Skeletal muscle satellite cell (primary cell): ENCODE measurements at regions not wholly inside any gene's neighbourhood (a gene's known extent, or its start where the extent isn't known, plus 50 kb on each side); places are given as distances from the start of the nearest gene placed in this dataset.

Experiments
- H3K27me3 ChIP-seq: 2 replicates; pipeline ENCODE4 v1.7.0; 2013; ENCODE audit warnings: low read length; ENCODE audit not compliant: control insufficient read depth, insufficient read depth
- H3K36me3 ChIP-seq: 2 replicates; pipeline ENCODE4 v1.7.0; 2013; ENCODE audit warnings: mild to moderate bottlenecking, control low read depth, low read length; ENCODE audit not compliant: insufficient read depth
- H3K4me1 ChIP-seq: 2 replicates; pipeline ENCODE4 v1.7.0; 2013; ENCODE audit warnings: low read length; ENCODE audit not compliant: control insufficient read depth, insufficient read depth
- H3K4me2 ChIP-seq: 2 replicates; pipeline ENCODE4 v1.7.0; 2013; ENCODE audit warnings: mild to moderate bottlenecking, low read length
- H3K4me3 ChIP-seq: 2 replicates; pipeline ENCODE4 v1.7.0; 2013; ENCODE audit warnings: low read length
- H3K9ac ChIP-seq: 2 replicates; pipeline ENCODE4 v1.7.0; 2013; ENCODE audit warnings: mild to moderate bottlenecking, low read depth, low read length, moderate library complexity
- H3K9me3 ChIP-seq: replicated peaks from 2 replicates; pipeline ENCODE4 v1.7.0; 2013; ENCODE audit warnings: mild to moderate bottlenecking, control low read depth, low read length

DNA sequence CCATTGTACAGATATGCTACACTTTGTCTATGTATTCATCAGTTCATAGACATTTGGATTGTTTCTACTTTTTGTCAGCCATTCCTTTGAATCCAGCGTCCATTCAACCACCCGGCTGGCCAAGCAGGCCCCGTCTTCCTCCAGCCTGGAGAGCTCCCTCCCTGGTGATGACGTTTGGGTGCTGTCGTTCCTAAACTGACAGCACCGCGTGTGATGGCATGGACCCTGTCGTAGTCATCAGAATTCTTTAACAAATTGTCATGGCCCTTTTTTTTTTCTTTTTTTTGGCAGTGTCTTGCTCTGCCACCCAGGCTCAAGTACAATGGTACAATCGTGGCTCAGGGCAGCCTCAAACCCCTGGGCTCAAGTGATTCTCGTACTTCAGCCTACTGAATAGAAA lies 138.6 kb upstream of the ERRFI1 start:
- H3K9ac ChIP-seq, result no peak overlapping the region
- no peaks in the 10 kb centered on the region for H3K9me3 ChIP-seq
- H3K27me3 ChIP-seq, result no peaks in the 10 kb centered on the region
- H3K36me3 ChIP-seq, result no peaks in the 10 kb centered on the region
- peaks cover 17% of the 10 kb centered on the region for H3K4me1 ChIP-seq
- no peak overlapping the region for H3K4me2 ChIP-seq
- no peak overlapping the region for H3K4me3 ChIP-seq

GRCh38 chr1:8163039-8163438 lies 136.9 kb upstream of the ERRFI1 start:
- H3K27me3 ChIP-seq, result no peaks in the 10 kb centered on the region

GRCh38 chr1:8162168-8162567 lies 136.1 kb upstream of the ERRFI1 start:
- no peaks in the 10 kb centered on the region for H3K36me3 ChIP-seq
- peaks cover 8% of the 10 kb centered on the region for H3K4me1 ChIP-seq
- no peaks in the 10 kb centered on the region for H3K27me3 ChIP-seq
- H3K4me2 ChIP-seq, result no peak overlapping the region
- H3K4me3 ChIP-seq, result no peak overlapping the region
- H3K9ac ChIP-seq, result no peak overlapping the region
- H3K9me3 ChIP-seq, result no peaks in the 10 kb centered on the region

More at GRCh38 chr1:8163039-8163438, 136.9 kb upstream of the ERRFI1 start:
- Histone ChIP-seq H3K9me3 (no peaks in the 10 kb centered on the region), H3K4me2 (no peak overlapping the region), H3K4me1 (peaks cover 8% of the 10 kb centered on the region), H3K4me3 (no peak overlapping the region), H3K9ac (no peak overlapping the region), H3K36me3 (no peaks in the 10 kb centered on the region)

- no peak overlapping the region for H3K4me3 ChIP-seq
- no peaks in the 10 kb centered on the region for H3K36me3 ChIP-seq
- H3K4me1 ChIP-seq, result peaks cover 8% of the 10 kb centered on the region
- no peaks in the 10 kb centered on the region for H3K27me3 ChIP-seq
- no peak overlapping the region for H3K9ac ChIP-seq
- no peaks in the 10 kb centered on the region for H3K9me3 ChIP-seq
- H3K4me2 ChIP-seq, result no peak overlapping the region
Measured at GRCh38 chr1:8161546-8162105, 135.5 kb upstream of the ERRFI1 start.

DNA sequence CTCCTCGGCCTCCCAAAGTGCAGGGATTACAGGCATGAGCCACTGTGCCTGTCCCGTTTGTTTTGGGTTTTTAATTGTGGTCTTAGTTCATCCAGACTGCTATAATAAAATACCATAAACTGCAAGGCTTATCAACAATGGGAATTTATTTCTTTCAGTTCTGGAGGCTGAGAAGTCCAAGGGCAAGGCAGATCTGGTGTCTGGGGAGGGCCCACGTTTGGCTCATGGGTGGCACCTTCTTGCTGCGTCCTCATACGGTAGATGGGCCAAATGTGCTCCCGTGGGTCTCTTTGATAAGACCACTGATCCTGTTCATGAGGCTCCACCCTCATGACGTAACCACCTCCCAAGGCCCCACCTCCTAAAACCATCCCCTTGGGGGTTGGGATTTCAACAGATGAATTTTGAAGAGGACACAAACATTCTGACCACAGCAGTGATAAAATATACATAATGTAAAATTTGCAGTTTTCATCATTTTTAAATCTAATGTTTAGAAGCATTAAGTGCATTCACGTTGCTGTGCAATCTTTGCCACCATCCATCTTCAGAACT lies 133.4 kb upstream of the ERRFI1 start:
- Histone ChIP-seq H3K9me3 (no peaks in the 10 kb centered on the region), H3K4me1 (peaks cover 11% of the 10 kb centered on the region), H3K9ac (no peak overlapping the region)

GRCh38 chr1:8158995-8159394 lies 132.9 kb upstream of the ERRFI1 start:
- Histone ChIP-seq H3K9ac (no peak overlapping the region), H3K4me1 (peaks cover 8% of the 10 kb centered on the region), H3K4me3 (no peak overlapping the region), H3K4me2 (no peak overlapping the region), H3K36me3 (no peaks in the 10 kb centered on the region), H3K9me3 (no peaks in the 10 kb centered on the region), H3K27me3 (no peaks in the 10 kb centered on the region)

More for the DNA sequence above, 133.4 kb upstream of the ERRFI1 start:
- H3K4me2 ChIP-seq, result no peak overlapping the region
- H3K36me3 ChIP-seq, result no peaks in the 10 kb centered on the region
- H3K27me3 ChIP-seq, result no peaks in the 10 kb centered on the region
- no peak overlapping the region for H3K4me3 ChIP-seq

- H3K9me3 ChIP-seq, result no peaks in the 10 kb centered on the region
- peaks cover 8% of the 10 kb centered on the region for H3K4me1 ChIP-seq
- no peak overlapping the region for H3K4me2 ChIP-seq
- H3K27me3 ChIP-seq, result no peaks in the 10 kb centered on the region
- no peak overlapping the region for H3K4me3 ChIP-seq
- no peaks in the 10 kb centered on the region for H3K36me3 ChIP-seq
- H3K9ac ChIP-seq, result no peak overlapping the region
Measured at GRCh38 chr1:8157765-8158164, 131.7 kb upstream of the ERRFI1 start.

DNA sequence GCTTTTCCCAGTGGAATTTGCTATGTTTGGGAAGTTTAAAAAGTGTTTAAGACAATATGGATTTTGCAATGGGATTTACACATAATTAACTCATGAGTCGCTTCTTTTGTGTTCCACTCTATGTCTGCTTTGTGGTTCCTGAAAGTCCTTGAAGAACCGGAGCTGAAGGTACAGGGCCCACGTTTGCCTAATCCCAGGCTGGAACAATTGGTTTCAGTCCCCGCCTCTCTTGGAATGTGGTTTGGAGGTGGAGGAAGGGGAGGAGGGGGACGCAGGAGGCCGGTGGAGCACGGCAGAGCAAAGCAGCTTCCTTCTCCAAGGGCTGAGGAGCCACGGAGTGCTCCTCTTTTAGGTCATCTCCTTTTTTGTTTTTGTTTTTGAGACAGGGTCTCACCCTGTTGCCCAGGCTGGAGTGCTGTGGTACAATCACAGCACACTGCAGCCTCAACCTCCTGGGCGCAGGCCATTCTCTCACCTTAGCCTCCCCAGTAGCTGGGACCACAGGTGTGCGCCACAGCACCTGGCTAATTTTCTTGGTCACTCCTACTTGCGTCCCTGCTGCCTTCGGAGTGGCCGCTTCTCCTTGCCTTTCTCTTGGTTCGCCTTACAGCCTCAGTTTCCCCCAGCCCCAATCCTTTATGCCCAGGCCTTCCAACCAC lies 129.5 kb upstream of the ERRFI1 start:
- H3K9me3 ChIP-seq, result no peaks in the 10 kb centered on the region
- no peaks in the 10 kb centered on the region for H3K27me3 ChIP-seq
- H3K4me1 ChIP-seq, result peaks cover 8% of the 10 kb centered on the region
- no peak overlapping the region for H3K4me3 ChIP-seq
- no peaks in the 10 kb centered on the region for H3K36me3 ChIP-seq
- H3K9ac ChIP-seq, result no peak overlapping the region
- H3K4me2 ChIP-seq, result no peak overlapping the region

DNA sequence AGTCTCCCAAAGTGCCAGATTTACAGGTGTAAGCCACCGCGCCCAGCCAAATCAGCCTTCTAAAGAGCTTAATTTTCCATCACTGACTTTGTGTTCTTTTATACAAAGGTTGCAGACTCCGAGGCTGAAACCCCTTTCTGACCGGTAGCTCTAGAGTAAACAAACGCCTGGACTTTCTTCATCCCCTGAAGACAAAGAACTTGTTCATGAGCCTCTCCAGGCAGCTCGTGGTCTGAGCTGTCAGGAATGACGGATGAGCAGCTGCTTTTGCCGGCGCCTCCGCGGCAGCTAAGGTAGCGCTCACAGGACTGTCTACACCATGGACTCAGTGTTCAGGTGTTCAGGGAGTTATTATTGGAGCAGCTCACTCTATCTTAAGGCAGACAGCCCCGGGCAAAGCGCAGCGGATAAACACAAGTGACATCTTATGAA lies 128.5 kb upstream of the ERRFI1 start:
- H3K36me3 ChIP-seq, result no peaks in the 10 kb centered on the region
- no peak overlapping the region for H3K4me2 ChIP-seq
- no peaks in the 10 kb centered on the region for H3K27me3 ChIP-seq
- no peak overlapping the region for H3K9ac ChIP-seq
- no peaks in the 10 kb centered on the region for H3K9me3 ChIP-seq
- no peak overlapping the region for H3K4me3 ChIP-seq
- peaks cover 8% of the 10 kb centered on the region for H3K4me1 ChIP-seq

GRCh38 chr1:8153961-8154360 lies 127.9 kb upstream of the ERRFI1 start:
- Histone ChIP-seq H3K4me3 (no peak overlapping the region), H3K9ac (no peak overlapping the region), H3K36me3 (no peaks in the 10 kb centered on the region), H3K4me2 (no peak overlapping the region), H3K9me3 (no peaks in the 10 kb centered on the region), H3K4me1 (peaks cover 8% of the 10 kb centered on the region), H3K27me3 (no peaks in the 10 kb centered on the region)

GRCh38 chr1:8152731-8153702 lies 126.9 kb upstream of the ERRFI1 start:
- Histone ChIP-seq H3K4me1 (peaks cover 8% of the 10 kb centered on the region), H3K36me3 (no peaks in the 10 kb centered on the region), H3K4me2 (no peak overlapping the region), H3K27me3 (no peaks in the 10 kb centered on the region), H3K9ac (no peak overlapping the region), H3K9me3 (no peaks in the 10 kb centered on the region), H3K4me3 (no peak overlapping the region)
